Peyer's patch (tissue), 4 donors: ENCODE measurements at regions not wholly inside any gene's neighbourhood (a gene's known extent, or its start where the extent isn't known, plus 50 kb on each side); places are given as distances from the start of the nearest gene placed in this dataset.

Experiments
- POLR2A ChIP-seq, 2 donors: fragments of 450-650 bp; IDR thresholded peaks; one replicate each; pipeline ENCODE4 v1.5.1; 2017; ENCODE audit warnings: antibody characterized with exemption in 2 of 2, mild to moderate bottlenecking in 2 of 2, moderate library complexity in 2 of 2
- TF ChIP-seq, protein P1 (sequence below), 6 experiments: fragments of 450-650 bp in 4 of 6; fragments of 200-600 bp in 2 of 6; sonication (generic) in 1 of 6; IDR thresholded peaks; one replicate each; pipeline ENCODE4 v1.5.1; 2017 to 2019; ENCODE audit warnings: antibody characterized with exemption in 6 of 6, mild to moderate bottlenecking in 3 of 6, moderate library complexity in 1 of 6

DNA sequence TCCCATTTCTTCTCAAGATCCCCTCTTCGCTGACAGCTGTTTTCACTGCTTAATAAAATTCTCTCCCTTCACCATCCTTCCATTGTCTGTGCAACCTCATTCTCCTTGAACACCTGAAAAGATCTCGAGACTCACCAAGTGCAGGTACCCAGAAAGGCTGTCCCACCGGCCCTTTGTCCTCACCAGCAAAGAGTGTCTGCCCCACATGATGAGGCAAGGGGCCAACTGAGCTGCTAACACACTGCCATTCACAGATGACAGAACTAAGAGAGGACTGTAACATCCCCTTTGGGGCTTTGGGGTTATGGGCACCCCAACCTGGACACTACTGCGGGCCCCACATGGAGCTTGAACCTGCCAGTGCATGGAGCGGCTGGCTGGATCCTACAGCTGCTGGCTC is 771.4 kb upstream of the MIR17HG start:
- TF ChIP-seq, protein P1, sequence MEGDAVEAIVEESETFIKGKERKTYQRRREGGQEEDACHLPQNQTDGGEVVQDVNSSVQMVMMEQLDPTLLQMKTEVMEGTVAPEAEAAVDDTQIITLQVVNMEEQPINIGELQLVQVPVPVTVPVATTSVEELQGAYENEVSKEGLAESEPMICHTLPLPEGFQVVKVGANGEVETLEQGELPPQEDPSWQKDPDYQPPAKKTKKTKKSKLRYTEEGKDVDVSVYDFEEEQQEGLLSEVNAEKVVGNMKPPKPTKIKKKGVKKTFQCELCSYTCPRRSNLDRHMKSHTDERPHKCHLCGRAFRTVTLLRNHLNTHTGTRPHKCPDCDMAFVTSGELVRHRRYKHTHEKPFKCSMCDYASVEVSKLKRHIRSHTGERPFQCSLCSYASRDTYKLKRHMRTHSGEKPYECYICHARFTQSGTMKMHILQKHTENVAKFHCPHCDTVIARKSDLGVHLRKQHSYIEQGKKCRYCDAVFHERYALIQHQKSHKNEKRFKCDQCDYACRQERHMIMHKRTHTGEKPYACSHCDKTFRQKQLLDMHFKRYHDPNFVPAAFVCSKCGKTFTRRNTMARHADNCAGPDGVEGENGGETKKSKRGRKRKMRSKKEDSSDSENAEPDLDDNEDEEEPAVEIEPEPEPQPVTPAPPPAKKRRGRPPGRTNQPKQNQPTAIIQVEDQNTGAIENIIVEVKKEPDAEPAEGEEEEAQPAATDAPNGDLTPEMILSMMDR (IDR thresholded peaks at IDR 0.05), result no peak
- TF ChIP-seq POLR2A (IDR thresholded peaks at IDR 0.05), result no peak
